Hepatocyte (in vitro differentiated cells): ENCODE measurements at regions not wholly inside any gene's neighbourhood (a gene's known extent, or its start where the extent isn't known, plus 50 kb on each side); places are given as distances from the start of the nearest gene placed in this dataset.
A peak's percentile ranks its signal among the peaks of the same experiment; 100 is the strongest.

Experiments used
- DNase-seq: peaks from one replicate; pipeline ENCODE4 v3.0.0-alpha.2; 2016; ENCODE audit warnings: low spot score
- H2AFZ ChIP-seq: fragments of 200-600 bp; sonication (generic); 2 replicates; pipeline ENCODE4 v1.6.0; 2016; ENCODE audit warnings: antibody characterized with exemption, mild to moderate bottlenecking
- H3K27ac ChIP-seq: fragments of 200-600 bp; sonication (generic); 2 replicates; pipeline ENCODE4 v1.5.1; 2016; ENCODE audit warnings: mild to moderate bottlenecking
- H3K27me3 ChIP-seq: fragments of 200-600 bp; sonication (generic); 2 replicates; pipeline ENCODE4 v1.6.1; 2016
- H3K36me3 ChIP-seq: fragments of 200-600 bp; sonication (generic); replicated peaks from 2 replicates; pipeline ENCODE4 v1.5.1; 2016; ENCODE audit warnings: low read depth; ENCODE audit not compliant: insufficient read depth
- H3K4me1 ChIP-seq: fragments of 200-600 bp; sonication (generic); 2 replicates; pipeline ENCODE4 v1.5.1; 2016; ENCODE audit warnings: mild to moderate bottlenecking, moderate library complexity; ENCODE audit not compliant: insufficient read depth
- H3K4me2 ChIP-seq: fragments of 200-600 bp; sonication (generic); 2 replicates; pipeline ENCODE4 v1.6.0; 2016
- H3K4me3 ChIP-seq: fragments of 200-600 bp; sonication (generic); 2 replicates; pipeline ENCODE4 v1.5.1; 2016; ENCODE audit warnings: mild to moderate bottlenecking
- H3K79me2 ChIP-seq: fragments of 200-600 bp; sonication (generic); 2 replicates; pipeline ENCODE4 v1.6.0; 2017; ENCODE audit warnings: mild to moderate bottlenecking
- H3K9me2 ChIP-seq: fragments of 200-600 bp; sonication (generic); replicated peaks from 2 replicates; pipeline ENCODE4 v1.6.0; 2017; ENCODE audit warnings: mild to moderate bottlenecking; ENCODE audit not compliant: insufficient read depth
- H3K9me3 ChIP-seq: fragments of 200-600 bp; sonication (generic); 2 replicates; pipeline ENCODE4 v1.5.1; 2016; ENCODE audit warnings: low read depth, mild to moderate bottlenecking
- H4K20me1 ChIP-seq: fragments of 200-600 bp; sonication (generic); 2 replicates; pipeline ENCODE4 v1.6.0; 2016; ENCODE audit warnings: mild to moderate bottlenecking; ENCODE audit not compliant: insufficient read depth, poor library complexity, severe bottlenecking
- EZH2 ChIP-seq: fragments of 200-600 bp; sonication (generic); IDR thresholded peaks from 2 replicates; pipeline ENCODE4 v1.6.1; 2016; ENCODE audit warnings: antibody characterized with exemption, mild to moderate bottlenecking, borderline replicate concordance
- EZH2phosphoT487 ChIP-seq: fragments of 200-600 bp; sonication (generic); IDR thresholded peaks from one replicate; pipeline ENCODE4 v1.6.1; 2018; ENCODE audit warnings: antibody characterized with exemption, mild to moderate bottlenecking, low read depth, moderate library complexity; ENCODE audit not compliant: unreplicated experiment, severe bottlenecking
- whole genome bisulfite sequencing: methylation state at CpG from one replicate; pipeline ENCODE4 v1.1.6; 2016; ENCODE audit warnings: low lambda C conversion rate; ENCODE audit errors: missing lambda C conversion rate; 5-methylcytosine and 5-hydroxymethylcytosine counted together
- TF ChIP-seq, protein P1 (sequence below): fragments of 200-600 bp; sonication (generic); IDR thresholded peaks from 2 replicates; pipeline ENCODE4 v1.5.1; 2016; ENCODE audit warnings: antibody characterized with exemption, mild to moderate bottlenecking; ENCODE audit not compliant: poor library complexity

GRCh38 chr4:142961866-142962265 lies 115.8 kb upstream of the INPP4B start:
- H3K27ac ChIP-seq, result no peak overlapping the region
- no peak for DNase-seq
- H2AFZ ChIP-seq, result peak overlapping the region; percentile 1
- H3K4me1 ChIP-seq, result no peaks in the 10 kb centered on the region
- H3K4me3 ChIP-seq, result no peak overlapping the region
- no peaks in the 10 kb centered on the region for H3K27me3 ChIP-seq
- no peak overlapping the region for H3K4me2 ChIP-seq
- H3K9me3 ChIP-seq, result no peaks in the 10 kb centered on the region
- H4K20me1 ChIP-seq, result no peaks in the 10 kb centered on the region
- H3K9me2 ChIP-seq, result no peaks in the 10 kb centered on the region
- WGBS, result 35% methylated on average over 1 of the region's 1 CpG
- TF ChIP-seq EZH2 (no peak), EZH2phosphoT487 (no peak)
- TF ChIP-seq, protein P1, sequence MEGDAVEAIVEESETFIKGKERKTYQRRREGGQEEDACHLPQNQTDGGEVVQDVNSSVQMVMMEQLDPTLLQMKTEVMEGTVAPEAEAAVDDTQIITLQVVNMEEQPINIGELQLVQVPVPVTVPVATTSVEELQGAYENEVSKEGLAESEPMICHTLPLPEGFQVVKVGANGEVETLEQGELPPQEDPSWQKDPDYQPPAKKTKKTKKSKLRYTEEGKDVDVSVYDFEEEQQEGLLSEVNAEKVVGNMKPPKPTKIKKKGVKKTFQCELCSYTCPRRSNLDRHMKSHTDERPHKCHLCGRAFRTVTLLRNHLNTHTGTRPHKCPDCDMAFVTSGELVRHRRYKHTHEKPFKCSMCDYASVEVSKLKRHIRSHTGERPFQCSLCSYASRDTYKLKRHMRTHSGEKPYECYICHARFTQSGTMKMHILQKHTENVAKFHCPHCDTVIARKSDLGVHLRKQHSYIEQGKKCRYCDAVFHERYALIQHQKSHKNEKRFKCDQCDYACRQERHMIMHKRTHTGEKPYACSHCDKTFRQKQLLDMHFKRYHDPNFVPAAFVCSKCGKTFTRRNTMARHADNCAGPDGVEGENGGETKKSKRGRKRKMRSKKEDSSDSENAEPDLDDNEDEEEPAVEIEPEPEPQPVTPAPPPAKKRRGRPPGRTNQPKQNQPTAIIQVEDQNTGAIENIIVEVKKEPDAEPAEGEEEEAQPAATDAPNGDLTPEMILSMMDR, result no peak
- no peaks in the 10 kb centered on the region for H3K36me3 ChIP-seq
- no peaks in the 10 kb centered on the region for H3K79me2 ChIP-seq

DNA sequence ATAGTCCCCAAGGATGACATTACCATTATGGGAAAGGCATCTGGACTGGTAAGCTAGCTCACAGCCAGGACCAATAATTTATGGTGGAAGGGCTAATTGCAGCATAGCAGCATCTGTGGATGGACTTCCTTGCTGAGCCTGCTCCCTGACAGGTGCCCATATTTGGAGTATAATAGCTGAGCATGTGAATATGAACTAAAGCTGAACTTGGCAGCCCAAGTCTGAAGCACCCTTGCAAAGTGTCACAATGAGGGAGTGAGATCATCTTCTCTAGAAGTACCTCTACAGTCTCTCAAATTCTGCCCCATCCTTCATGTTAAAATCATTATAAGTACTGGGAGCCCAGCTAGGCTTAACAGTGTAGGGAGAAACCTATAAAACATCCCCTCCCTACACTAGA lies 128.2 kb upstream of the INPP4B start:
- H3K36me3 ChIP-seq, result no peaks in the 10 kb centered on the region
- H3K4me1 ChIP-seq, result peaks cover 5% of the 10 kb centered on the region

GRCh38 chr4:142975618-142976017 lies 129.5 kb upstream of the INPP4B start:
- no peak overlapping the region for H2AFZ ChIP-seq
- no peaks in the 10 kb centered on the region for H3K9me3 ChIP-seq
- no peaks in the 10 kb centered on the region for H3K27me3 ChIP-seq
- DNase-seq, result no peak
- no peaks in the 10 kb centered on the region for H4K20me1 ChIP-seq
- H3K4me2 ChIP-seq, result no peak overlapping the region
- no peak for TF ChIP-seq EZH2
- TF ChIP-seq, protein P1, result no peak
- TF ChIP-seq EZH2phosphoT487, result no peak
- no peak overlapping the region for H3K27ac ChIP-seq
- WGBS, result 58% methylated on average over 1 of the region's 1 CpG
- H3K4me1 ChIP-seq, result peaks cover 5% of the 10 kb centered on the region
- H3K79me2 ChIP-seq, result no peaks in the 10 kb centered on the region
- no peak overlapping the region for H3K4me3 ChIP-seq
- H3K36me3 ChIP-seq, result no peaks in the 10 kb centered on the region
- no peaks in the 10 kb centered on the region for H3K9me2 ChIP-seq

More for the DNA sequence above, 128.2 kb upstream of the INPP4B start:
- no peak overlapping the region for H3K4me2 ChIP-seq
- H3K9me2 ChIP-seq, result no peaks in the 10 kb centered on the region
- H3K4me3 ChIP-seq, result no peak overlapping the region
- no peaks in the 10 kb centered on the region for H3K27me3 ChIP-seq
- no peak overlapping the region for H3K27ac ChIP-seq
- TF ChIP-seq, protein P1, result no peak
- TF ChIP-seq EZH2phosphoT487, result no peak
- DNase-seq, result no peak
- H2AFZ ChIP-seq, result no peak overlapping the region
- H4K20me1 ChIP-seq, result no peaks in the 10 kb centered on the region
- H3K79me2 ChIP-seq, result no peaks in the 10 kb centered on the region
- H3K9me3 ChIP-seq, result no peaks in the 10 kb centered on the region

DNA sequence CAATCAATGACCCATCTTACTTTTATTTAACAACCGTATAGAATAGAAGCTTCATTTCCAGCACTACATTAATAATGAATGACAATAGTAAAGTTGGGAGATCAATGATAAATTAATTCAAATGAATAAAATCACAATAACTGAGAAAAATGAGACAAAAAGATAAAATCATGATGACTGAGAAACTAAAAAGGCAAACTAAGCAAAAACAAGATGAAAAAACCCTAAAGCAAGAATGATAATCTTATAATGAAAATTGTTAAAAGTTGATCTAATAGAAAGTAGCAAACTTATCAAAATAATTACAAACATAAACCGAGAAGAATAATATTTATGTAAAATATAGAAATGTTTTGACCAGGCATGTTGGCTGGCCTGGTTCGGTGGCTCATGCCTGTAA lies 130.4 kb upstream of the INPP4B start:
- Histone ChIP-seq H3K9me3 (no peaks in the 10 kb centered on the region), H4K20me1 (no peaks in the 10 kb centered on the region), H3K79me2 (no peaks in the 10 kb centered on the region), H3K4me1 (no peaks in the 10 kb centered on the region), H3K36me3 (no peaks in the 10 kb centered on the region), H3K9me2 (no peaks in the 10 kb centered on the region), H3K4me2 (no peak overlapping the region), H2AFZ (no peak overlapping the region), H3K27me3 (no peaks in the 10 kb centered on the region), H3K27ac (no peak overlapping the region), H3K4me3 (no peak overlapping the region)
- WGBS, result 69% methylated on average over 3 of the region's 3 CpGs
- DNase-seq, result no peak
- no peak for TF ChIP-seq EZH2
- TF ChIP-seq, protein P1, result no peak
- TF ChIP-seq EZH2phosphoT487, result no peak
